Gastroesophageal sphincter (tissue), 4 donors: ENCODE measurements at regions not wholly inside any gene's neighbourhood (a gene's known extent, or its start where the extent isn't known, plus 50 kb on each side); places are given as distances from the start of the nearest gene placed in this dataset.

Experiments used
- ATAC-seq: fragments of 150-250 bp; one replicate; pipeline ENCODE4 v1.9.1; 2016; ENCODE audit warnings: mild to moderate bottlenecking, moderate library complexity
- H3K27ac ChIP-seq, 4 donors: fragments of 200-600 bp; sonication (generic) in 3 of 4; 1 replicate in 3 of 4; 2 replicates in 1 of 4; pipeline ENCODE4 v1.5.1; 2016 to 2019
- H3K27me3 ChIP-seq: fragments of 200-600 bp; sonication (generic); one replicate; pipeline ENCODE4 v1.5.1; 2019
- H3K36me3 ChIP-seq, 2 donors: fragments of 200-600 bp; sonication (generic); one replicate each; pipeline ENCODE4 v1.5.1; 2019; ENCODE audit warnings: control low read depth in 1 of 2
- H3K4me1 ChIP-seq, 3 donors: fragments of 200-600 bp; sonication (generic); 1 replicate in 2 of 3; 2 replicates in 1 of 3; pipeline ENCODE4 v1.5.1; 2016 to 2019; ENCODE audit warnings: control low read depth in 2 of 3
- H3K4me3 ChIP-seq, 2 donors: fragments of 200-600 bp; sonication (generic); one replicate each; pipeline ENCODE4 v1.5.1; 2019; ENCODE audit warnings: mild to moderate bottlenecking in 1 of 2, moderate library complexity in 1 of 2
- H3K9me3 ChIP-seq, 3 donors: fragments of 200-600 bp; sonication (generic); one replicate each; pipeline ENCODE4 v1.5.1; 2017 to 2019; ENCODE audit warnings: control low read depth in 2 of 3
- EP300 ChIP-seq: sonication (generic); formaldehyde crosslinking; IDR thresholded peaks from one replicate; pipeline ENCODE4 v1.6.1; 2017; ENCODE audit warnings: antibody characterized with exemption, mild to moderate bottlenecking
- POLR2A ChIP-seq, 2 donors: fragments of 450-650 bp; IDR thresholded peaks; one replicate each; pipeline ENCODE4 v1.6.1; 2017; ENCODE audit warnings: antibody characterized with exemption in 2 of 2, mild to moderate bottlenecking in 2 of 2, moderate library complexity in 1 of 2
- POLR2AphosphoS5 ChIP-seq: sonication (generic); formaldehyde crosslinking; IDR thresholded peaks from one replicate; pipeline ENCODE4 v1.6.1; 2017; ENCODE audit warnings: antibody characterized with exemption
- WGBS, 2 donors: methylation state at CpG; one replicate each; pipeline ENCODE4 v1.1.5; 2018; ENCODE audit warnings: low coverage in 1 of 2; 5-methylcytosine and 5-hydroxymethylcytosine counted together
- TF ChIP-seq, protein P1 (sequence below), 4 experiments: fragments of 200-600 bp in 2 of 4; fragments of 450-650 bp in 2 of 4; sonication (generic) in 1 of 4; IDR thresholded peaks; one replicate each; pipeline ENCODE4 v1.5.1; 2017 to 2019; ENCODE audit warnings: antibody characterized with exemption in 4 of 4, mild to moderate bottlenecking in 2 of 4, moderate library complexity in 2 of 4

DNA sequence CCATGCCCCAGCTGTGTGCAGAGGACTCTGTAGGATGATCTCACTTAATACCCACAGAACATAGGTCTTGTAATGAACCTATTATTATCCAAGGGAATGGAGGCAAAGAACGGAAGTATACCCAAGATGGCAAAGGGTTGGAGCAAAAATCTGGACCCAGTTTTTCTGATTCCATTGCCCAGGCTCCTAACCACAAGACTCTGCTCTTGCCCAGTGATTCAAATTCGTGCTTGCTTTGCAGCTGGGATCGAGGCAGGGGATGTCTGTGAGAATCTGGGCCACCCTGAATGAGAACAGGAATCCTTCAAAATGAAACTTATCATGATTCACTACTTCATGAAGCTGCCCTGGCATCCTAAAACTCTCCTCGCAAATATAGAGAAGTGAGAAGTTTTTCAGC lies 97.5 kb upstream of the KCNJ6 start:
- Histone ChIP-seq H3K4me3 (no peak overlapping the region), H3K27me3 (peaks cover 17% of the 10 kb centered on the region), H3K4me1 (no peaks in the 10 kb centered on the region), H3K36me3 (no peaks in the 10 kb centered on the region), H3K27ac (no peak overlapping the region), H3K9me3 (peaks cover 0 to 21% (median 0%) of the 10 kb centered on the region in 3 donors)
- TF ChIP-seq, protein P1, sequence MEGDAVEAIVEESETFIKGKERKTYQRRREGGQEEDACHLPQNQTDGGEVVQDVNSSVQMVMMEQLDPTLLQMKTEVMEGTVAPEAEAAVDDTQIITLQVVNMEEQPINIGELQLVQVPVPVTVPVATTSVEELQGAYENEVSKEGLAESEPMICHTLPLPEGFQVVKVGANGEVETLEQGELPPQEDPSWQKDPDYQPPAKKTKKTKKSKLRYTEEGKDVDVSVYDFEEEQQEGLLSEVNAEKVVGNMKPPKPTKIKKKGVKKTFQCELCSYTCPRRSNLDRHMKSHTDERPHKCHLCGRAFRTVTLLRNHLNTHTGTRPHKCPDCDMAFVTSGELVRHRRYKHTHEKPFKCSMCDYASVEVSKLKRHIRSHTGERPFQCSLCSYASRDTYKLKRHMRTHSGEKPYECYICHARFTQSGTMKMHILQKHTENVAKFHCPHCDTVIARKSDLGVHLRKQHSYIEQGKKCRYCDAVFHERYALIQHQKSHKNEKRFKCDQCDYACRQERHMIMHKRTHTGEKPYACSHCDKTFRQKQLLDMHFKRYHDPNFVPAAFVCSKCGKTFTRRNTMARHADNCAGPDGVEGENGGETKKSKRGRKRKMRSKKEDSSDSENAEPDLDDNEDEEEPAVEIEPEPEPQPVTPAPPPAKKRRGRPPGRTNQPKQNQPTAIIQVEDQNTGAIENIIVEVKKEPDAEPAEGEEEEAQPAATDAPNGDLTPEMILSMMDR (IDR thresholded peaks at IDR 0.05): no peak
- TF ChIP-seq POLR2AphosphoS5 (no peak), EP300 (no peak), POLR2A (IDR thresholded peaks at IDR 0.05) (no peak)
- ATAC-seq: no peak
- WGBS, 2 donors: 31 to 65% methylated on average over 2 to 3 of the region's 4 CpGs

DNA sequence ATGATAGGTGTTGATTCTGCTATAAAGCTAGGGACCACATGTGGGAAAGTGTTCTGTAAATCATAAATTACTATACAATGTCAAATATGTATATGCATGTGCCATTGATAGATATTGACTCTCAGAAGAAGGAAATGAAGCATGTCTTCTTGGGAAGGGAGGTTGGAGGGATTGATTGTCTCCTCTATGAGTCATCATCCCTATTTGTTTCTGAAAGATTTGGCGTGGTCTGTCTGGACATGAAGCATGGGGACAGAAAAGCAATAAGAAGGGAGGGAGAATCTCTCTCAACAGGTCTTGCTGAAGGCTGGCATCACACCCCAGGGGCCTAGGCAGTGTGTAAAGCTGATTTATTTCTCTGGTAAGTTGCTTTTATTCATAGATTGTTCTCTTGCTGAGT lies 98.0 kb upstream of the KCNJ6 start:
- no peak overlapping the region for H3K27ac ChIP-seq
- peaks cover 17% of the 10 kb centered on the region for H3K27me3 ChIP-seq
- WGBS, 2 donors: 56 to 86% methylated on average over 1 of the region's 1 CpG
- H3K9me3 ChIP-seq: peaks cover 0 to 21% (median 0%) of the 10 kb centered on the region in 3 donors
- ATAC-seq: no peak
- no peak for TF ChIP-seq POLR2A (IDR thresholded peaks at IDR 0.05)
- no peak for TF ChIP-seq POLR2AphosphoS5
- TF ChIP-seq EP300: no peak
- TF ChIP-seq, protein P1 (IDR thresholded peaks at IDR 0.05): no peak
- no peaks in the 10 kb centered on the region for H3K4me1 ChIP-seq
- H3K36me3 ChIP-seq: no peaks in the 10 kb centered on the region
- H3K4me3 ChIP-seq: no peak overlapping the region

DNA sequence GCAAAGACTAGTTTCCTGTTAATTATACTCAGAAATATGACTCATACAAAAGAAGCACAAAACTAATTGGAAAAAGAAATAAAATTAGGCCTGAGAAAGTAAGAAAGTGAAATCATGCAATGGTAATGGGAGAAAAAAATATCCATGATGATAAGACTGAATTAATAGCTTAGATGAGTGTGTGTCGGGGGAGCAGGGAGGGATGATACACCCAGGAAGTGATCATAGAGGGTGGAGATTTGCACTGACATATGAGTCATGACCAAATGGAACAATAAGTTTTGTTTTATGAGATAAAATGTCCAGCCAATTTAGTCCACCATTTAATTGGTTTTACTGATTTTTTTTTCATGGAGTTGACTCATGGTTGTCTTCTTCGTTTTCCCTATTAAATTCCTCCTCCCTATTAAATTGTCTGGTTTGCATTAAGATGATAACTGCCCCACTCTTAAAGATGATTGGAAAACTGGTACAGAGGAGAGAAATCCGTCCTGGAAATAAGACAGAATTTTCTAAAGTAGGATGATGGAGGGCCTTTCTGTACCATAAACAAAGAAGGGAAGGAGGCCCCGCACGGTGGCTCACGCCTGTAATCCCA lies 111.7 kb upstream of the KCNJ6 start:
- Histone ChIP-seq H3K4me3 (no peak overlapping the region), H3K4me1 (no peaks in the 10 kb centered on the region), H3K27me3 (no peaks in the 10 kb centered on the region), H3K36me3 (no peaks in the 10 kb centered on the region), H3K27ac (no peak overlapping the region), H3K9me3 (no peaks in the 10 kb centered on the region)
- TF ChIP-seq POLR2AphosphoS5 (no peak), EP300 (no peak), POLR2A (IDR thresholded peaks at IDR 0.05) (no peak)
- TF ChIP-seq, protein P1 (IDR thresholded peaks at IDR 0.05): no peak
- WGBS, 2 donors: 62 to 71% methylated on average over 2 to 3 of the region's 6 CpGs
- ATAC-seq: no peak

DNA sequence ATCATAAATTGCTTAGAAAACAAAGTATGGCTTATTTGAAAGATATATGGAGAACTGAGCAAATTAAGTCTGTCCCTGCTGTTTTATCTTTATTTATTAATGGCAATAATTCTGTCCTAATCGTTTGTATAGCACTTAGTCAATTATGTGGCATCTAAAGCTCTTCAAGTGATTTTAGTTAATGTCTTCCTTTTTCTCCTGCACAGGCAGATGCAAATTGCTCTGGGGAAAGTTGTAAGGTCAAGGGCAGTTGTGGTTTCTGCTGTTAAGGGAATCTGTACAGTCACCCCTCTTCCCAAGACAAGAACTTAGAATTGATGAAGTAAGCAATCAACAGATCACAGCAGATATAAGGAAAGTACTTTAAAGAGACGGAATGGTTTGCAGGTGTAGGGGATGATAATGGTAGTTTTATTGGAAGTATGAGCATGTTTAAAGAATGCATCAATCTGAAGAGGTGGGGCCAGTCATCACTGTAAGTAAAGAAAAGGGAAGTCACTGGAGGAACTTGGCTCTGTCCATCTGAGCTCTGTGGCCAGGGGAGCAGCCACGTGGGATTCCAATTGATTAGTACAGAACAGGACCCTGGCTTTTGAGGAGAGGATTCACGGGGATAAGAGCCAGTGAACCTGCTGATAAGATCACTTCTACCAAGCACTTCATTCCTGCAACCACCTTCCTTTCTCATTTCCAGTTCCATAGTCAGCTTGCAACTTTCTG lies 116.0 kb upstream of the KCNJ6 start:
- Histone ChIP-seq H3K36me3 (no peaks in the 10 kb centered on the region), H3K27me3 (peaks cover 22% of the 10 kb centered on the region), H3K9me3 (no peaks in the 10 kb centered on the region), H3K4me1 (no peaks in the 10 kb centered on the region), H3K27ac (no peak overlapping the region), H3K4me3 (no peak overlapping the region)
- TF ChIP-seq POLR2AphosphoS5: no peak
- TF ChIP-seq, protein P1 (IDR thresholded peaks at IDR 0.05): no peak
- no peak for TF ChIP-seq POLR2A (IDR thresholded peaks at IDR 0.05)
- no peak for TF ChIP-seq EP300
- 49 to 58% methylated on average over 4 of the region's 4 CpGs for WGBS, 2 donors
- no peak for ATAC-seq

DNA sequence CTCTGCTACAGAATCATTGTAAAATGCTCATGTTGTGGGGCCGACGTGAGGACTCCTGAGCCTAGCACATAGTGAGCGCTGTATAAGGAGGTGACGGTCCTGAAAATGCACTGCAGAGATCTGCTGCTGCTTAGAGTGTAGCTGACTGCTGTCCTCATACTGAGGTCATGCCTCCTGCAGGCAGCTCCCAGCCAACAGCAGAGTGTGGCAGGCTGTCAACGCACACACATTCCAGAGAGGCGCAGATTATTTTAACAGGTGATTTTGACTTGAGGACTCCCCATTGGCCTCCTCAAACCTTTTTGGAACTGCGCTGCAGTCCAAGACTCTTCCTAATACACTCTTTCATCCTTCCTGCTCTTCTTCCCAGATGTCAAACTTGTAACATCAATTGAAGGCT lies 119.8 kb upstream of the KCNJ6 start:
- no peak overlapping the region for H3K27ac ChIP-seq
- H3K27me3 ChIP-seq: peaks cover 22% of the 10 kb centered on the region
- no peaks in the 10 kb centered on the region for H3K9me3 ChIP-seq
- TF ChIP-seq POLR2AphosphoS5 (no peak), EP300 (no peak), POLR2A (IDR thresholded peaks at IDR 0.05) (no peak)
- TF ChIP-seq, protein P1 (IDR thresholded peaks at IDR 0.05): no peak
- H3K4me1 ChIP-seq: no peaks in the 10 kb centered on the region
- ATAC-seq: no peak
- WGBS, 2 donors: 79 to 82% methylated on average over 4 to 7 of the region's 7 CpGs
- no peaks in the 10 kb centered on the region for H3K36me3 ChIP-seq
- H3K4me3 ChIP-seq: no peak overlapping the region
